ENCODE measurements at regions not wholly inside any gene's neighbourhood (a gene's known extent, or its start where the extent isn't known, plus 50 kb on each side); places are given as distances from the start of the nearest gene placed in this dataset.

DNA sequence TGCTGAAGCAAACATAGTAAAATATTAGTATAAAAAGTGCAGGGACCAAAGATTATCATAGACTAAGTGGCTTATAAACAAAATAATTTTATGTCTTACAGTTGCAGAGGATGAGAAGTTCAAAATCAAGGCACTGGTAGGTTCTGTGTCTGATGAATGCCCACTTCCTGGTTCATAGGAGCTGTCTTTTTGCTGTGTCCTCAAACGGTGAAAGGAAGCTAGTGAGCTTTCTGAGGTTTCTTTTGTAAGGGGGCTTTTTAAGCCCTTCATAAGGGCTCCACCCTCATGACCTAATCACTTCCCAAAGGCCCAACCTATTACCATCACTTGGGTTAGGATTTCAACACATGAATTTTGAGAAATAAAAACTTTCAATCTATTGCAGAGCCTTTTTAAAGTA, 946.7 kb upstream of the ACVR2A start:
- DNase-seq = no peak

DNA sequence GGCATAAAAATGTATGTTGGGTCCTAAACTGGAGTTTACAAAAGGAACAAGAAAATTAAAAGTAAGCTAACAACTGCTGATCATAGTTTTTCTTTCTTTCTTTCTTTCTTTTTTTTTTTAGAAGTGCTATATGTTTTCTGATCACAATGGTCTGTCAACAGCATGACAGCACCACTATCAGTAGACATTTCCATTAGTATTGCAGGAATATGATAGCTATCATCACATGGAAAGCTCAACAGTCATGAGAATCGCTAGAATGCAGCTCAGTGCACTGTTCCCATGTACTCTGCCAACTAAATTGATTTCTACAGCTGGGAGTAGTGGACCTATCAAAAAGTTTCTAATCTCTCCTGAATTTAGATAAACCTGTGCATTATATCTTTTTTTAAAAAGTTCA, 950.3 kb upstream of the ACVR2A start:
- no peak for DNase-seq

DNA sequence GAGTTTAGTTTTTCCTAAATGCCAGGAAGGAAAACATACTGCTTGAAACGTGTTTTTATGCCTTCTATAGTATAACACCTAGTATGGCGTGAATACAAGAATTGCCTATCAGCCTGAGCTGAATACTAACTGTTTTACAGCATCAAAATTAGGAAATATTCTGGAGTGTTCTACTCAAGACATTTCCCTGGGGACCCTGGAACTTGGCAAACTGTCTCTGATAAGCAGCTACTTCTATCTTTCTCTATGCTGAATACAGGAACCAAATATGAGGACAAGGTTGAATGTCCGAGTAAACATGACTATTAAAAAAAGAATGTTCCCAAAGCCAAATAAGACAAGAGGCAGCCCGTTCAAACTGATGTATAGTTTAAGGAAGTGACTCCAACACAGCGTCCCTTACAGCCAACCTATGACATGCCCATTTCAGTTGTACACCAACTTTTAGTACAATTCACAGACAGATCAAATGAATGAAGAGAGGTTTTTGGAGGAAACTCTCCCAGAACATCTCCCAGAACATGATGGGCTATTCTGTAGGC, 951.3 kb upstream of the ACVR2A start:
- DNase-seq = peak in 2 of 3 donors; percentile 5 to 14

DNA sequence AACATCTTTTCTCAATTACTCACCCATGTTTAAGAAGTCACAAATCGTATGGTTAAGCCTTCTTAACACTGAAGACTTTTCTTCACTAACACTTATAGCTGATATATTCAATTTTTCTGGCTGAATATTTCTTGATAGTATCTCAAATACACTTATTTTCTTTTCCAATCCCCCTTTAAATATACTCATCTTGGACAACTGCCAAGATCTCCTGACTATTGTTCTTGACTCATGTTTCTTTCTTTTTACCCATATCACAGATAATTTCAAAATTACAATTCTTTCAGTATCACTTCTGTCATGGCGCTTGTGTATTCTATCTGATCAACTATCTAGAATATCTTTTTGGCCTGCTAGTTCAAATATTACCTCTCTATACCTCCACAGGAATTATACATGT, 954.3 kb upstream of the ACVR2A start:
- DNase-seq = no peak

DNA sequence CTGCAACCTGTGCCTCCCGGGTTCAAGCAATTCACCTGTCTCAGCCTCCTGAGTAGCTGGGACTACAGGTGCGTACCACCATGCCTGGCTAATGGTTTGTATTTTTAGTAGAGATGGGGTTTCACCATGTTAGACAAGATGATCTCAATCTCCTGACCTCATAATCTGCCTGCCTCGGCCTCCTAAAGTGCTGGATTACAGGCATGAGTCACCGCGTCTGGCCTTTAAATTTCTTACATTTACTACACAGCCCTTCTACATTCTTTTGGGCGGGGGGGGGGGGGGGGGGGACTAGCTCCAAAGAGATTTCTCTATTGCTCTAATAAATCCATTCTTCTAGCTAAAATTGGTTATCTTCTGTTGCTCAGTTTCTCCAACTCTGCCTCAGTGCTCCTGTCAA, 964.9 kb upstream of the ACVR2A start:
- DNase-seq = no peak

DNA sequence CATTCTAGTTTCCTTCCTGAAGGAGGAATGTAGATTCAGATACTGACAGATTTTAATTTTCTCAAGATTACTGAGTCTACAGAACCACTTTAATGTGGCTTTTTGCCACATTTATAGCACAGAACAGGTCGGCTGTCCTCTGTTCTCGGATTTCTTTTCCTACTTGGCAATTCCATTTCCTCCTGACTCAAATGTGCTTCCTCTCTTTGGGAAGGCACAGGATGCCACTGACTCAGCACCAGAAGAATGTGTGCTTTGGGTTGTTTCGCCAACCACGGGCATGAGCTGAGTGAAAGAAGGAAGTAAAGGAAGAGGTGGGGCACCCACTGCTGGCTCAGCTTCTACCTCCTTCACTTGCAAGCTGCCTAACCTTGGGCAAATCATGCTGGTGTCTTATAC, 970.6 kb upstream of the ACVR2A start:
- no peak for DNase-seq

DNA sequence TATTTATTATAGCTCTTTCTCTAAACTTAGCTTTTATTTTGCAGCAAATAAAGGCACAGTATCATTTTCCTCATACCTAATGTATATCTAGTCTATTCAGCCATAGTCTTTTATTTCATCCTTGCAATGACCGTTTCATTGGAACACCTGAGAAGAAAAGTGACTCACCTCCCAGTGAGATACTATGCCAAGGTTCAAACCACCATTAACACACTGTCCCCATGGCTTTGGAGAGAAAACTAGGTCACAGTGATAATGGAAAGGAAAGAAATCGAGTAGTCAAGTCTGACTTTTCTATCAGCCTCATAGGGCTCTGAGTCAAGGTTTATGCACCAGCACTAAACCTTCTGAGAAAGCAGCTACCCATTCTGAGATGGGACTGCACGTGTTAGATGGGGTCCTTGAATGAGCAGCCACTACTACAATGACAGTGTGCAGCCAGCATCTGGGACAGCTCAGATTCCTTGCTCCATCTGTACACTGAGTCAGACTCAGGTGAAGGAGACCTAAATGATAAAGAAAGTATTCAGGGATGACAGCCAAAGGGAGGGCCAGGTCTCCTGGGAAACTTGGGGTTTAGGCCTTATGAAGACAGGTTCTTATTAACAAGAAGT, 971.1 kb upstream of the ACVR2A start:
- no peak for DNase-seq

DNA sequence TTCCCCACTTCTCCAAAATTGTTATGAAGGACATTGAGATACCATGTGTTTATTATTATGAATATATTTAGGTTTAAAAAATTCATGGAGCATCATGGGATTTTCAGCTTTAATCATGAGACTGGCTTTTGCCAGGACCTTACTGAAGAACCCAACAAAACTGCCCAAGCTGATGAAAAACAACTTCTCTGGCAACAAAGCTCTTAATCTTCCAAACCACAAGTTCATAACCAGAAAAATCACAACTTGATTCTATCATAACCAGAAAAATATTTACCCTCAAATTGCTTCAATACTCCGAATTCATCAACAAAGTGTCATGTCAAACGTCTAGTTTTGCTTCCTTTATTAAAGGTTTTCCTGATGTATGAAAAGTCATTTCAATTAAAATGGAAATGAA, 971.8 kb upstream of the ACVR2A start:
- no peak for DNase-seq

DNA sequence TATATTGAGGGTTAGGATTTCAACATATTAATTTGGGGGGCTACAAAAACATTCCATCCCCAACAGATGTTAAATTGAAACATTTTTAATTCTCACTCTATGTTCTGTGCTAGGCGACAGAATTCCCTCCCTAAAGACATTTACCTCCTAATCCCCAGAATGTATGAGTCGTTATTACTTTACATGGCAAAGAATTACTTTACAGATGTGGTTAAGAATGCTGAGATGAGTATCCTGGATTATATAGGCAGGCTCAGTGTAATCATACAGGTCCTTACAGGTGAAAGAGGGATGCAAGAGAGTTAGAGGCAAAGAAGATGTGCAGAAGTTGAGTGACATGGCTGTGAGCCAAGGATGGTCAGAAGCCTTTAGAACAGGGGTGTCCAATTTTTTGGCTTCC, 974.1 kb upstream of the ACVR2A start:
- DNase-seq = no peak

DNA sequence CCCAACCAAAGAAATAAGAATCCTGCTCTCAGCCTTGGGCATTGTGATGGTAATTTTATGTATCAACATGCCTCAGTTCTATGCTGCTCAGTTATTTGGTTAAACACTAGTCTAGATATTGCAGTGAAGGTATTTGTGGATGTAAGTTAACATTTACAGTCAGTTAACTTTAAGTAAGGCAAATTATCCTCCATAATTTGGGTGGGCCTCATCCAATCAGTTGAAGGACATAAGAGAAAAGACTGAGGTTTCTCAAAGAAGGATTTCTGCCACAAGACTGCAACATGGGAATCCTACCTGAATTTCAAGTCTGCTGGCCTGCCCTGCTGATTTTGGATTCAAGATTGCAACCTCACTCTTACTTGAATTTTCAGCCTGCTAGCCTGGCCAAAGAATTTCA, 975.5 kb upstream of the ACVR2A start:
- no peak for DNase-seq

DNA sequence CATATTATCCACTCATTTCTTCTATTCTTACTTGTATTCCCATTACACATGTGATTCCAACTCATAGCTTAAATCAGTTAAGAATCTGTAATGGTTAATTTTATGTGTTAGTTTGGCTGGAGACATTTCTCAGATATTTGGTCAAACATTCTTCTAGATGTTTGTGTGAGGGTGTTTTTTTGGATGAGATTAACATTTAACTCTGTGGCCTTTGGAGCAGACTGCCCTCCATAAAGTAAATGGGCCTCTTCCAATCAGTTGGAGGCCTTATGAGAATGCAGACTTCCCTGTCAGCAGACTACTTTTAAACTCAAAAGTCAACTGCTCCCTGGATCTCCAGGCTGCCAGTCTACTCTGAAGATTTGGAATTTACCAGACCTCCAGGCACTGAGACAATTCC, 976.8 kb upstream of the ACVR2A start:
- no peak for DNase-seq

DNA sequence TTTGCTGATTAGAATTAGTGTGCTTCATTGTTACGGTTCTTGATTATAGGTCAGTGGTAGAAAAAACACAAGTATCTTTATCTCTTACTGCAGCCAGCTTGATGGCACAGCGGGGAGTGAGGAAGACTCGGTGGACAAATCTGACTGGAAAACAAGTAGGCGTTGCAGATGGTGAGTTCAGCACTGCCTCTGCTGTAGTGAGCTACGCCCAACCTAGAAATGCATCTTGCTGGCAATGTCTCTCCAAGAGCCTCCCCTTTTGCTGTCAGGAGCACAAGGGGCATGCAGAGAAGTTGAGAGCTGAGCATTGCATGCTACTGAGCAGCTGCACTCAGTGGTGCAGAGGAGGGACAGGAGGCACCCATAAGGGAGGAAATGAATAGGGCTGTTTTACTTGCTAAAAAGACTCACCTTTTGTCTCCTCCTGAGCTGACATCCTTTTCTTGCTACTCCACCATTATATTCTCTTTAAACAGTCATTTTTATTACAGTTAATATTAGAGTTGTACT, 977.3 kb upstream of the ACVR2A start:
- no peak for DNase-seq

DNA sequence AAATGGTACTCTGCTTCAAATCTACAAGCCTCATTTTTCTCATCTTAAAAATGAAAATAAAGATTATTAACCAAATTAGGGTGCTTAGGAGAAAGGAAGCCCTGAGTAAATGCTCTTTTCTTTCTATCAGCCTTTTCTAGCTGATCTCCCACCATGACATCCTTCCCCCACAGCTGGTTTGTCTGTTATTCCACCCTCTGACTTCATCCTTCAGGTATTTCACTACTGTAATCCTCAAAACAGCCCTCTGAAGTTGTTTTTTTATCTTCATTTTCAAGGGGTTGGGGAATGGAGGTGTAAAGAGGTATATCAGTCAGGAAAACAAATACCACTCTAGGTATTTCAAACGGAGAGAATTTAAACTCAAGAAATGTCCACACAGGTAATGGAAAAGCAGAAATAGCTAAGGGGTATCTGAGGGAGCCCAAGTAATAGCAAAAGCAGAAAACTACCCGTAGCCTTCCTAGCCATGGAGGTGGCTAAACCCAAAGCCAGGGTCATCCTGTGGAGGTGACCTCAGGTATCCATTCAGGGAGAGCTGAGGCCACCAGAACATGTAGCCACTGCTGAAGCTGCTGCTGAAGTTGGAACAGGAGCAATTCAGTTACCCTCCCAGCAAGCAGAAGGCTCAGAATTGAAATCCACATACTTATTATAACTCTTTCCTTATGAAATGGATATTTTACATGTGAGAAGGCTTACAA, 990.9 kb upstream of the ACVR2A start:
- no peak for DNase-seq

DNA sequence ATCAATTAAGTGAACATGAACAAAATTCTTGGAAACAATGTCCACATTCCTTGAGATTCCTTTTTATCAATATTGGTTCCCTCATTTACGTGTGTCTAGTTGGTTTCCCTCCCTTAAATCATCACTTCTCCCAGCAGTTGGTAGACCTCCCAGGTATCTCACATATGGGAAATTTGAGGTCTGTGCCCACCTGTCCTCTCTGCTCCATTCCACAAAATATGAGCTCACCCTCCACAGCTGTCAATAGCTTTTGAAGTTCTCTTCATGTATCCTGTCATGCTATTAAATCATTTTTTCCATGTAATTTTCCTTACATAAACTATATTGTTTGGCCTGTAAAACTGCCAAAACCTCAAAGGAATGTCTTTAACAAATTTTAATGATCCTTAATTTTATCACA, 992.2 kb upstream of the ACVR2A start:
- no peak for DNase-seq

DNA sequence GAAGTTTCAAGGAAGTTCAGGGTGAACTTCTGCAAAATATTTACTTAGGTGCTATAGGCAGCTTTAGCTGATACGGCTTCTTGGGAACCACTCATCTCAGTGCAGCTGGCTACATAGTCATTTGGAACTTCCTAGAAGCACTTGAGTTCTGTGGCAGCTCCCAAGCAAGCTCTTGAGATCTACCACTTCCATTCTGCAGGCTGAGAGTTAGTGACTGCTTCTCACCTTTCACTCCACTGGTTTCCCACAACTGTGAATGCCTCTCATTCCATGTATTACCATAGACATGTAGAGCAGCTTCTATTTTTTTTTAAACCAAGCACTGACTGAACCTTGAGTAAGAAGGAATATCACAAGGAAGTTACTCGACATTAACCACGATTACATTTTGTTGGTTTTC, 994.1 kb upstream of the ACVR2A start:
- peak in 2 of 3 donors; percentile 2 to 18 for DNase-seq

DNA sequence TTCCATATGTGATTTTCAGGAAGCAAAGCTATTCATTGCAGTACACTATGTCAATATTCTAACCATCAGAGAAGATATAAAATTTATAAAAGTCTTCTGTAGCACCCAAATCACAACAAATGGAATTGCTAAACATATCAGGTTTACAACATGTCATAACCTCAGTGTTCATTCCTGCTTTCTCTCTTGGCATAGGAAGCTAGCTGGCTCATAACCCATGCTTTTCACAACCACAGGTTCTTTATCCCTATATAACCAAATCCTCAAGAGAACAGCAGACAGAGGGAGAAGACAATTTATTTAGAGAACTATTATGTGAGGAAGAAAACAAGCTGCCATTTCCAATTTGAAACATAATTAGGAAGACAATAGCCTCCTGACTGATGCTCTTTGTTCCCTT, 997.0 kb upstream of the ACVR2A start:
- DNase-seq = no peak

DNA sequence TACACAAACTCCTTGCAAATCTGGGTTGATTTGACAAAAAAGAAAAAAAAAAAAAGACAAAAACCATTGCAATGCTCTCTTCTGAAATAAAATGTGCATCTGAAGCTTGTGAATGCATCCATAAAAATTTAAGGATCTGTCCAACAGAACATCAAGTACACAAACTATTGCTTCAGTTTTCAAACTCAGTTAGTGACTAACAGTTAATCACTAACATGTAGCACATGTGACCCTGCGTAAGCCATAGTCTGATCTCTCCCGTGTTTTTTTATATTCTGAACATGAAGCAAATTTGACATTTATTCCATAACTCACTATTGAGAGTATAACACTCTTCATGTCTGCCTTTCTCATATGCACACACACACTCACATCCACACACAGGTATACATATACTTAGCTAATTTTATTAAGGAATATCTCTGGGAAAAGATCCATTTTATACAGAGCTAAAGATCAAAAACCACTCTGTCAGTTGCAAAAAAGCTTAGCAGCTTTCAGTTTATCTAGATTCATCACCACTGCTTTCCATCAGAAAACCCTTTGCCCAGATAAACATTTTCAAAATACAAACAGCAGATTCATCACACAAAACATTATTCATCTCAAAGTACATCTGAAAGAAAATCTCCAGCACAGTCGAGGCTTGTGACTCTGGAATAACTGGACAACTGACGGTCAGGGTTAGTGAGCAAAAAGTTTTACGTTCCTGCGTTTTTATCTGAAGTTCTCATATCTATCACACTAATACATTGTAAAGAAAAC, 1000.4 kb upstream of the ACVR2A start:
- DNase-seq = no peak

DNA sequence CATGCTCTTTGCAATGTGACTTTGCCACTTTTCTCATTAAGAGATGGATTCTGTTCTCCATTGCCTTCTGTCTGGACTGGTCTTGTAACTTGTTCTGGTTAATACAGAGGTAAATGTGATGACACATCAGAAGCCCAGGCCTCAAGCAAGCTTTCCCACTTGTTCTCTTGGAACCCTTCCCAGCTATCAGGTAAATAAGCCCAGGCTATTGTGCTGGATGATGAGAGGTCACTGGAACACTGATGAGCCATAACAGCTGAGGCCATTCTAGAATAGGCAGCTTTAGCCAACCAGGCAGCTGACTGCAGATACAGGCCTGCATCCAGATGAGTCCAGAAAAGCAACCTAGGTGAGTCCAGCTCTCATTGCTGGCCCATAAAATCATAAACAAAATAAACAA, 1007.0 kb upstream of the ACVR2A start:
- DNase-seq = peak in 2 of 3 donors; percentile 10 to 34

DNA sequence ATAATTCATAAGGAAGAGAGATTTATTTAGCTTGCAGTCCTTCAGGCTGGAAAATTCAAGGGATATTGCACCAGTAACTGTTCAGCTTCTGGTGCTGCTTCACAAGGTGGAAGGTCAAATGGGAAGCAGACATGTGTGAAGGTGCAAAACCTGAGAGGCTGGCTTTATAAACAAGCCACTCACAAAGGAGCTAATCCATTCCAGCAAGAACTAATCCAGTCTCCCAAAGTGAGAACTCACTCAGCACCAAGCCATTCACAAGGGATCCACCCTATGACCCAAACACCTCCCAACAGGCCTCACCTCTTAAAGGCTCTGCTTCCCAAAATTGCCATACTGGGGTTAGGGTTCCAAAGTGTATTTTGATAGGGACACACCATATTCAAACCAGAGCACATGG, 1018.4 kb upstream of the ACVR2A start:
- no peak for DNase-seq

DNA sequence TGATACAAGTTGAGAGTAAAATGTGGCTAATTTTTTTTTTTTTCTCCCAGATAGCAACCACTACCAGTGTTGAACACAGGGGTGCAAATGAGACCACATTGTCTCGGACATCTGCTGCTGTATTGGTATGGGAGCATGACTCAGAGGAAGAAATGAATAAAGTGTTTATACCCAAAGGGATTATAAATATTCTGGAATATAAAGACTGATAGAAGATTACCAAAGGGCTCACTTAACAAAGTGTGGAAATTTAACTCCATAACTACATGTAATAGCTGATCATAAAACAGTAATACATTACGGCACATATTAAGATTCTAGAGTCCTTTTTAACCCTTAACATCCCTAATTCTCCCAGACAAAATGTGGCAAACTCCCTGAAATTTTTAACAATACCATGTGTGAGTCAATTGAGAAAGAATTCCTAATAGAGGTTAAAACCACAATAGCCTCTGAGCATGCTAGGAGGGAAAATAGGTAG, 1023.0 kb upstream of the ACVR2A start:
- DNase-seq = no peak

DNA sequence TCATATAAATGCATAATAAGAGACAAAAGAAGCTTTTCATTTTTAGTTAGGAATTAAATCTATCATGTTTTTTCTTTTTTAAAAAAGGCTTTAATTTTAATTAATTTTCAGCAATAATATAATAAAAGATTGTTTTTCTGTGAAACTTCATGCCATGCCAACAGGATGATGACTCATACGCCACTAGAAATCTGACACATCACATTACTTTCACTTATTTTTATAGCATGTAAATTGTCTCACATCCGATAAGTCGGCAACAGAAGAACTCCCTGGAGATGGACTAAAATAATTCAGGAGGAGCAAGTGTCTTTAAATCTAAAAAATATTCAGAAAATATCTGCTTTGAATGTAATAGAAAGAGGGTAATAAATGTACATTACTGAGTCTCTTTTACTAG, 1024.2 kb upstream of the ACVR2A start:
- DNase-seq = no peak

DNA sequence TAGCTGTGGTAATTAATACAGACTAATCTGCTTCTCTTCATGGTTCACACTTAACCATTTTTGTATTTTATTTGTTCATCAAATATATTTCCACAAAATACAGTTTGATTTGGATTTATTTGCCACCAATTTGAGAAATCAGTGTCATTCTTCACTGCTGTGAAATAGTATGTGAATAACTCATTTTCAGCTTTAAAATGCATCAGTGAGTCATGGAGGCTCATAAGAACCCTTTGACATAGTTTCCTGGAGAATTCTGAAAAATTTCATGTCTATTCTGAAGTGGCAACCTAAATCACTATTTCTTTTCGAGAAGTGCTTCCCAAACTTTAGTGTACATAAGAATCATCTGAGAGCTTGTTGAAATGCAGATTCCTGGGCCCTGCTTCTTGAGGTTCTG, 1026.7 kb upstream of the ACVR2A start:
- no peak for DNase-seq

DNA sequence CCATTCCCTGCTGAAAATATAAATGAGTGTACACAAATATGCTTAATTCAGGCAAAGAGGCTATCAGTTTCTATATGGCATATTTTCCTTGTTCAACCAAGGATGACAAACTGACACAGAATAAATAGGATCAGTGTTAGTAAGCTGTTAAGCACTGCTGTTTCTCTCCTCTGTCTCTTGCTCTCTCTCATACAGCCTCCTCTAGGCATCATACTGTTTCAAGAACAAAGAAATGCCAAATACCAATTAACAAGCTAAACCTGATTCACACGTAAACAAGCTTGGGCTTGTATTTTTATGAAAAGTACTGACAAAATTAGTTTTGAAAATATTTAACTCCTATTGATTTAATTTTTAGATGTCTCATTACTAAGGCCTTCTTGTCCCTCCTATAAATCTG, 1027.2 kb upstream of the ACVR2A start:
- no peak for DNase-seq
